ENCODE measurements at regions not wholly inside any gene's neighbourhood (a gene's known extent, or its start where the extent isn't known, plus 50 kb on each side); places are given as distances from the start of the nearest gene placed in this dataset.

DNA sequence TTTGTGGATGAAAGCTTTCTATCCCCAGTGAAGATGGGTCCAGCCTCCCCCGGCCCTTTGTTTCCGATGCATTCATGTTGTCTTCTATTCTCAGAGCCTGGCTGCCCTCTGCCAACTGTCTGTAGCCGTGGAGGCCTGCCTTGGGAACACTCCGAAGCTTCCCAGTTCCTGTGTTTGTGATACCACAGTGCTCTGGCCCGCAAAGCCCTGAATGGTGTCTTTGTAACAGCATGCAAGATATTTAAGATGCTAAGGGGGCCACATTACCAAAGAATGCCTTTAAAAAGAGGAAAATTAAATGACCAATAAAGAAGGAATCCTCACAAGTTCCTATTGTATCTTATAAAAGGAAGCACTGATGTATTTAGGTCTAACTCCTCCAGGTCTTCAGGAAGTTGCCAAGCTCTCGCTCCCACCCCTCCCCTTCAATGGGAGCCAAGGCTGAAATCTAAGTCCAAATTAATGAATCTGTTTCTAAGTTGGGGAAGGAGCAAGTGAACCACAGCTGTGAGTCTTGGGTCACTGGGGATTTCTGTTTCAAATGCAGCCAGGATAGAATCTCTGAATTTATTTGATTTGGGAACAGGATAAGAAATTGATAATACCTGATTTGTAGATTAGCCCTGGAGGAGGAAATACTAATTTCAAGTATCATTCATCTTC is 596.1 kb downstream of the QKI start:
- TF ChIP-seq, protein P1, sequence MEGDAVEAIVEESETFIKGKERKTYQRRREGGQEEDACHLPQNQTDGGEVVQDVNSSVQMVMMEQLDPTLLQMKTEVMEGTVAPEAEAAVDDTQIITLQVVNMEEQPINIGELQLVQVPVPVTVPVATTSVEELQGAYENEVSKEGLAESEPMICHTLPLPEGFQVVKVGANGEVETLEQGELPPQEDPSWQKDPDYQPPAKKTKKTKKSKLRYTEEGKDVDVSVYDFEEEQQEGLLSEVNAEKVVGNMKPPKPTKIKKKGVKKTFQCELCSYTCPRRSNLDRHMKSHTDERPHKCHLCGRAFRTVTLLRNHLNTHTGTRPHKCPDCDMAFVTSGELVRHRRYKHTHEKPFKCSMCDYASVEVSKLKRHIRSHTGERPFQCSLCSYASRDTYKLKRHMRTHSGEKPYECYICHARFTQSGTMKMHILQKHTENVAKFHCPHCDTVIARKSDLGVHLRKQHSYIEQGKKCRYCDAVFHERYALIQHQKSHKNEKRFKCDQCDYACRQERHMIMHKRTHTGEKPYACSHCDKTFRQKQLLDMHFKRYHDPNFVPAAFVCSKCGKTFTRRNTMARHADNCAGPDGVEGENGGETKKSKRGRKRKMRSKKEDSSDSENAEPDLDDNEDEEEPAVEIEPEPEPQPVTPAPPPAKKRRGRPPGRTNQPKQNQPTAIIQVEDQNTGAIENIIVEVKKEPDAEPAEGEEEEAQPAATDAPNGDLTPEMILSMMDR (IDR thresholded peaks at IDR 0.05), result no peak
- TF ChIP-seq POLR2A (IDR thresholded peaks at IDR 0.05), result no peak
